GM23338 (cell line): ENCODE measurements at regions not wholly inside any gene's neighbourhood (a gene's known extent, or its start where the extent isn't known, plus 50 kb on each side); places are given as distances from the start of the nearest gene placed in this dataset.

Experiments used
- ATAC-seq: fragments of 200-7000 bp; cut with Tn5 transposase; 3 replicates; pipeline ENCODE4 v1.9.1; 2020
- DNase-seq: peaks from one replicate; pipeline ENCODE4 v3.0.0-alpha.2; 2015; ENCODE audit warnings: low spot score
- H2AFZ ChIP-seq: fragments of 200-600 bp; sonication (generic); 2 replicates; pipeline ENCODE4 v1.8.0; 2016; ENCODE audit warnings: antibody characterized with exemption, mild to moderate bottlenecking, moderate library complexity
- H3F3A ChIP-seq: fragments of 200-600 bp; sonication (generic); replicated peaks from 2 replicates; pipeline ENCODE4 v1.8.0; 2017; ENCODE audit warnings: antibody characterized with exemption, mixed run types, low read depth
- H3K27ac ChIP-seq: fragments of 200-600 bp; sonication (generic); 2 replicates; pipeline ENCODE4 v1.6.1; 2016; ENCODE audit warnings: low read depth
- H3K27me3 ChIP-seq: fragments of 200-600 bp; sonication (generic); 2 replicates; pipeline ENCODE4 v1.8.0; 2016; ENCODE audit warnings: mild to moderate bottlenecking, mixed run types, moderate library complexity; ENCODE audit not compliant: insufficient read depth
- H3K36me3 ChIP-seq: fragments of 200-600 bp; sonication (generic); 2 replicates; pipeline ENCODE4 v1.8.0; 2016; ENCODE audit warnings: mild to moderate bottlenecking; ENCODE audit not compliant: insufficient read depth
- H3K4me1 ChIP-seq: fragments of 200-600 bp; sonication (generic); 2 replicates; pipeline ENCODE4 v1.8.0; 2016; ENCODE audit warnings: mild to moderate bottlenecking, moderate library complexity; ENCODE audit not compliant: insufficient read depth
- H3K4me2 ChIP-seq: fragments of 200-600 bp; sonication (generic); 2 replicates; pipeline ENCODE4 v1.7.1; 2017; ENCODE audit warnings: mixed run types
- H3K4me3 ChIP-seq: fragments of 200-600 bp; sonication (generic); 2 replicates; pipeline ENCODE4 v1.6.1; 2016; ENCODE audit warnings: mixed run types
- H3K79me2 ChIP-seq: fragments of 200-600 bp; sonication (generic); replicated peaks from 2 replicates; pipeline ENCODE4 v1.8.0; 2017; ENCODE audit warnings: mild to moderate bottlenecking; ENCODE audit not compliant: insufficient read depth
- H3K9me2 ChIP-seq: fragments of 200-600 bp; sonication (generic); 2 replicates; pipeline ENCODE4 v1.8.0; 2017; ENCODE audit not compliant: insufficient read depth
- H4K20me1 ChIP-seq: fragments of 200-600 bp; sonication (generic); replicated peaks from 2 replicates; pipeline ENCODE4 v1.8.0; 2017; ENCODE audit warnings: mild to moderate bottlenecking; ENCODE audit not compliant: insufficient read depth
- H3K27ac Mint-ChIP-seq: 2 replicates; pipeline ENCODE4 v1.8.0; 2020; ENCODE audit warnings: inconsistent platforms, mild to moderate bottlenecking, moderate library complexity, mixed read lengths
- H3K27me3 Mint-ChIP-seq: 3 replicates; pipeline ENCODE4 v1.8.0; 2022; ENCODE audit warnings: low read depth, mild to moderate bottlenecking, moderate library complexity, mixed read lengths, inconsistent platforms; ENCODE audit not compliant: insufficient read depth, poor library complexity
- H3K36me3 Mint-ChIP-seq: 3 replicates; pipeline ENCODE4 v1.8.0; 2021; ENCODE audit warnings: low read depth, mild to moderate bottlenecking, inconsistent platforms, moderate library complexity, mixed read lengths
- H3K4me1 Mint-ChIP-seq: 3 replicates; pipeline ENCODE4 v1.8.0; 2020; ENCODE audit warnings: mild to moderate bottlenecking, inconsistent platforms, mixed read lengths
- H3K4me3 Mint-ChIP-seq: 3 replicates; pipeline ENCODE4 v1.8.0; 2021; ENCODE audit warnings: moderate library complexity, mild to moderate bottlenecking, inconsistent platforms, mixed read lengths
- H3K9me3 Mint-ChIP-seq: 3 replicates; pipeline ENCODE4 v1.8.0; 2020; ENCODE audit warnings: moderate library complexity, mild to moderate bottlenecking, inconsistent platforms, mixed read lengths
- CREB1 ChIP-seq: fragments of 250-450 bp; sonication (Bioruptor Pico); IDR thresholded peaks from 2 replicates; pipeline ENCODE4 v1.5.0; 2020; ENCODE audit warnings: low read depth, mild to moderate bottlenecking, moderate library complexity
- EZH2phosphoT487 ChIP-seq: fragments of 200-600 bp; sonication (generic); IDR thresholded peaks from one replicate; pipeline ENCODE4 v1.8.1; 2018; ENCODE audit warnings: antibody characterized with exemption; ENCODE audit not compliant: unreplicated experiment
- NANOG ChIP-seq: IDR thresholded peaks from 2 replicates; pipeline ENCODE4 v1.6.1; 2016; ENCODE audit warnings: antibody characterized with exemption, borderline replicate concordance
- POLR2AphosphoS5 ChIP-seq: IDR thresholded peaks from 2 replicates; pipeline ENCODE4 v1.6.1; 2016; ENCODE audit warnings: antibody characterized with exemption, low read depth
- ZNF114 ChIP-seq: fragments of 250-450 bp; sonication (Bioruptor Pico); IDR thresholded peaks from 2 replicates; pipeline ENCODE4 v1.5.0; 2020; ENCODE audit warnings: mild to moderate bottlenecking, moderate library complexity
- ZNF331 ChIP-seq: fragments of 250-450 bp; sonication (Bioruptor Pico); IDR thresholded peaks from 2 replicates; pipeline ENCODE4 v1.5.0; 2020; ENCODE audit warnings: low read depth, mild to moderate bottlenecking, moderate library complexity
- TF ChIP-seq, protein P1 (sequence below): fragments of 250-450 bp; sonication (Bioruptor Pico); IDR thresholded peaks from 2 replicates; pipeline ENCODE4 v1.5.0; 2020; ENCODE audit warnings: mild to moderate bottlenecking, moderate library complexity
- TF ChIP-seq, protein P2 (sequence below): IDR thresholded peaks from 2 replicates; pipeline ENCODE4 v1.6.1; 2016; ENCODE audit warnings: antibody characterized with exemption

DNA sequence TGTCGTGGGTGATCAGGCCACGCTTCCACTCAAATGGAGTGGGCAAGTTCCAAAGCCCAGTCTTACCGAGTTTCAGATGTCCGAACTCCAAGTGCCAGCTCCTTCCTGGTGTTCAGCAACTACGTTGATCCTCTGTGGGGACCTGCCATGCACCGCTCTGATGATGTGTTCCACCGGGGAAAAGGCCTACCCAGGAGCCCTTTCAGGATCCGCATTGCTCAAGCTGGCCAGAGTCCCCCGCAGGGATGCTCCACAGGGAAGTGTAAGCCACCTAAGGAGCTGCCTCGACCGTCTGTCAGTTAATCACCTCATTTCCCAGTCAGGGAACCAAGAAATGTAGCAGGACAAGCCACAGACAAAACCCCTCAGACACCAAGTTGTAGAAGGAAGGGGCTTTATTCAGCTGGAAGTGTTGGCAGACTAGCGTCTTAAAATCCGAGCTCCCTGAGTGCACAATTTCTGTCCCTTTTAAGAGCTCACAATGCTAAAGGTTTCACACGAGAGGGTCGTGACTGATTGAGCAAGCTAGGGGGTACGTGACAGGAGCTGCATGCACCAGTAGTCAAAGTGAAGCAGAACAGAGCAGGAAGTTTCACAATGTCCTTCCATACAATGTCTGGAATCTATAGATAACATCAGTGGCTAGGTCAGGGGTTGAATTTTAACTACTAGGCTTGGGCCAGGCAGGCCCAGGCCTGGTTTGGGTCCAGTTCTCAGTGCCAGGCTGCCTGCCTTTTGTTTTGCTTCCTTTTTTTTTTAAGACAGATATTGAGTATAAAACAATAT, 126.2 kb upstream of the ZDHHC15 start:
- ATAC-seq (no peak), DNase-seq (no peak)
- peaks cover 33% of the 10 kb centered on the region for H3K9me3 Mint-ChIP-seq
- no peaks in the 10 kb centered on the region for H3K27me3 Mint-ChIP-seq
- H3K36me3 Mint-ChIP-seq = peaks cover 24% of the 10 kb centered on the region
- H3K4me3 Mint-ChIP-seq = no peak overlapping the region
- no peak overlapping the region for H2AFZ ChIP-seq
- H3K36me3 ChIP-seq = no peaks in the 10 kb centered on the region
- H3K4me1 Mint-ChIP-seq = no peaks in the 10 kb centered on the region; the same call in 2 of the 3 replicates
- H3K4me1 ChIP-seq = no peaks in the 10 kb centered on the region
- H3K9me2 ChIP-seq = no peaks in the 10 kb centered on the region
- no peaks in the 10 kb centered on the region for H3K79me2 ChIP-seq
- H3K4me2 ChIP-seq = no peak overlapping the region
- TF ChIP-seq CREB1 (CRISPR knock-in tag) (no peak), NANOG (no peak), POLR2AphosphoS5 (no peak), ZNF331 (CRISPR knock-in tag) (no peak), ZNF114 (no peak), EZH2phosphoT487 (no peak)
- TF ChIP-seq, protein P1, sequence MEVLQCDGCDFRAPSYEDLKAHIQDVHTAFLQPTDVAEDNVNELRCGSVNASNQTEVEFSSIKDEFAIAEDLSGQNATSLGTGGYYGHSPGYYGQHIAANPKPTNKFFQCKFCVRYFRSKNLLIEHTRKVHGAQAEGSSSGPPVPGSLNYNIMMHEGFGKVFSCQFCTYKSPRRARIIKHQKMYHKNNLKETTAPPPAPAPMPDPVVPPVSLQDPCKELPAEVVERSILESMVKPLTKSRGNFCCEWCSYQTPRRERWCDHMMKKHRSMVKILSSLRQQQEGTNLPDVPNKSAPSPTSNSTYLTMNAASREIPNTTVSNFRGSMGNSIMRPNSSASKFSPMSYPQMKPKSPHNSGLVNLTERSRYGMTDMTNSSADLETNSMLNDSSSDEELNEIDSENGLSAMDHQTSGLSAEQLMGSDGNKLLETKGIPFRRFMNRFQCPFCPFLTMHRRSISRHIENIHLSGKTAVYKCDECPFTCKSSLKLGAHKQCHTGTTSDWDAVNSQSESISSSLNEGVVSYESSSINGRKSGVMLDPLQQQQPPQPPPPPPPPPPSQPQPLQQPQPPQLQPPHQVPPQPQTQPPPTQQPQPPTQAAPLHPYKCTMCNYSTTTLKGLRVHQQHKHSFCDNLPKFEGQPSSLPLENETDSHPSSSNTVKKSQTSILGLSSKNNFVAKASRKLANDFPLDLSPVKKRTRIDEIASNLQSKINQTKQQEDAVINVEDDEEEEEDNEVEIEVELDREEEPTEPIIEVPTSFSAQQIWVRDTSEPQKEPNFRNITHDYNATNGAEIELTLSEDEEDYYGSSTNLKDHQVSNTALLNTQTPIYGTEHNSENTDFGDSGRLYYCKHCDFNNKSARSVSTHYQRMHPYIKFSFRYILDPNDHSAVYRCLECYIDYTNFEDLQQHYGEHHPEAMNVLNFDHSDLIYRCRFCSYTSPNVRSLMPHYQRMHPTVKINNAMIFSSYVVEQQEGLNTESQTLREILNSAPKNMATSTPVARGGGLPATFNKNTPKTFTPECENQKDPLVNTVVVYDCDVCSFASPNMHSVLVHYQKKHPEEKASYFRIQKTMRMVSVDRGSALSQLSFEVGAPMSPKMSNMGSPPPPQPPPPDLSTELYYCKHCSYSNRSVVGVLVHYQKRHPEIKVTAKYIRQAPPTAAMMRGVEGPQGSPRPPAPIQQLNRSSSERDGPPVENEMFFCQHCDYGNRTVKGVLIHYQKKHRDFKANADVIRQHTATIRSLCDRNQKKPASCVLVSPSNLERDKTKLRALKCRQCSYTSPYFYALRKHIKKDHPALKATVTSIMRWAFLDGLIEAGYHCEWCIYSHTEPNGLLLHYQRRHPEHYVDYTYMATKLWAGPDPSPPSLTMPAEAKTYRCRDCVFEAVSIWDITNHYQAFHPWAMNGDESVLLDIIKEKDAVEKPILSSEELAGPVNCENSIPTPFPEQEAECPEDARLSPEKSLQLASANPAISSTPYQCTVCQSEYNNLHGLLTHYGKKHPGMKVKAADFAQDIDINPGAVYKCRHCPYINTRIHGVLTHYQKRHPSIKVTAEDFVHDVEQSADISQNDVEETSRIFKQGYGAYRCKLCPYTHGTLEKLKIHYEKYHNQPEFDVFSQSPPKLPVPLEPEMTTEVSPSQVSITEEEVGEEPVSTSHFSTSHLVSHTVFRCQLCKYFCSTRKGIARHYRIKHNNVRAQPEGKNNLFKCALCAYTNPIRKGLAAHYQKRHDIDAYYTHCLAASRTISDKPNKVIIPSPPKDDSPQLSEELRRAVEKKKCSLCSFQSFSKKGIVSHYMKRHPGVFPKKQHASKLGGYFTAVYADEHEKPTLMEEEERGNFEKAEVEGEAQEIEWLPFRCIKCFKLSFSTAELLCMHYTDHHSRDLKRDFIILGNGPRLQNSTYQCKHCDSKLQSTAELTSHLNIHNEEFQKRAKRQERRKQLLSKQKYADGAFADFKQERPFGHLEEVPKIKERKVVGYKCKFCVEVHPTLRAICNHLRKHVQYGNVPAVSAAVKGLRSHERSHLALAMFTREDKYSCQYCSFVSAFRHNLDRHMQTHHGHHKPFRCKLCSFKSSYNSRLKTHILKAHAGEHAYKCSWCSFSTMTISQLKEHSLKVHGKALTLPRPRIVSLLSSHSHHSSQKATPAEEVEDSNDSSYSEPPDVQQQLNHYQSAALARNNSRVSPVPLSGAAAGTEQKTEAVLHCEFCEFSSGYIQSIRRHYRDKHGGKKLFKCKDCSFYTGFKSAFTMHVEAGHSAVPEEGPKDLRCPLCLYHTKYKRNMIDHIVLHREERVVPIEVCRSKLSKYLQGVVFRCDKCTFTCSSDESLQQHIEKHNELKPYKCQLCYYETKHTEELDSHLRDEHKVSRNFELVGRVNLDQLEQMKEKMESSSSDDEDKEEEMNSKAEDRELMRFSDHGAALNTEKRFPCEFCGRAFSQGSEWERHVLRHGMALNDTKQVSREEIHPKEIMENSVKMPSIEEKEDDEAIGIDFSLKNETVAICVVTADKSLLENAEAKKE (CRISPR knock-in tag) = no peak
- TF ChIP-seq, protein P2, sequence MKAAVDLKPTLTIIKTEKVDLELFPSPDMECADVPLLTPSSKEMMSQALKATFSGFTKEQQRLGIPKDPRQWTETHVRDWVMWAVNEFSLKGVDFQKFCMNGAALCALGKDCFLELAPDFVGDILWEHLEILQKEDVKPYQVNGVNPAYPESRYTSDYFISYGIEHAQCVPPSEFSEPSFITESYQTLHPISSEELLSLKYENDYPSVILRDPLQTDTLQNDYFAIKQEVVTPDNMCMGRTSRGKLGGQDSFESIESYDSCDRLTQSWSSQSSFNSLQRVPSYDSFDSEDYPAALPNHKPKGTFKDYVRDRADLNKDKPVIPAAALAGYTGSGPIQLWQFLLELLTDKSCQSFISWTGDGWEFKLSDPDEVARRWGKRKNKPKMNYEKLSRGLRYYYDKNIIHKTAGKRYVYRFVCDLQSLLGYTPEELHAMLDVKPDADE = no peak
- H3K4me3 ChIP-seq = no peak overlapping the region
- H3K27ac Mint-ChIP-seq = no peak overlapping the region
- no peaks in the 10 kb centered on the region for H3F3A ChIP-seq
- no peaks in the 10 kb centered on the region for H4K20me1 ChIP-seq
- no peaks in the 10 kb centered on the region for H3K27me3 ChIP-seq
- no peak overlapping the region for H3K27ac ChIP-seq
